Muscle of leg (tissue), 3 donors: ENCODE measurements at regions not wholly inside any gene's neighbourhood (a gene's known extent, or its start where the extent isn't known, plus 50 kb on each side); places are given as distances from the start of the nearest gene placed in this dataset.
"Not testable (repeated sequence)": the region's sequence is repeated elsewhere in the genome, so short reads cannot be mapped to it uniquely, and the experiment has no call there.

Experiments
- DNase-seq: peaks from one replicate; pipeline ENCODE4 v3.0.0; 2013
- H3K27ac ChIP-seq: one replicate; pipeline ENCODE4 v1.5.1; 2013; ENCODE audit warnings: mild to moderate bottlenecking, low read length, control low read depth
- H3K27me3 ChIP-seq: one replicate; pipeline ENCODE4 v1.6.1; 2013; ENCODE audit warnings: low read length; ENCODE audit not compliant: control insufficient read depth, insufficient read depth
- H3K36me3 ChIP-seq: one replicate; pipeline ENCODE4 v1.6.1; 2013; ENCODE audit warnings: low read length; ENCODE audit not compliant: control insufficient read depth, insufficient read depth
- H3K4me1 ChIP-seq: one replicate; pipeline ENCODE4 v1.6.1; 2013; ENCODE audit warnings: low read length; ENCODE audit not compliant: control insufficient read depth, insufficient read depth
- H3K4me3 ChIP-seq: one replicate; pipeline ENCODE4 v1.5.1; 2013; ENCODE audit warnings: low read length, control low read depth
- H3K9me3 ChIP-seq: replicated peaks from 2 replicates; pipeline ENCODE4 v1.6.1; 2013; ENCODE audit warnings: low read depth, low read length; ENCODE audit not compliant: control insufficient read depth
- WGBS: methylation state at CpG from one replicate; pipeline ENCODE4 v1.1.5; 2013; ENCODE audit warnings: missing lambda C conversion rate; ENCODE audit not compliant: insufficient coverage; 5-methylcytosine and 5-hydroxymethylcytosine counted together

DNA sequence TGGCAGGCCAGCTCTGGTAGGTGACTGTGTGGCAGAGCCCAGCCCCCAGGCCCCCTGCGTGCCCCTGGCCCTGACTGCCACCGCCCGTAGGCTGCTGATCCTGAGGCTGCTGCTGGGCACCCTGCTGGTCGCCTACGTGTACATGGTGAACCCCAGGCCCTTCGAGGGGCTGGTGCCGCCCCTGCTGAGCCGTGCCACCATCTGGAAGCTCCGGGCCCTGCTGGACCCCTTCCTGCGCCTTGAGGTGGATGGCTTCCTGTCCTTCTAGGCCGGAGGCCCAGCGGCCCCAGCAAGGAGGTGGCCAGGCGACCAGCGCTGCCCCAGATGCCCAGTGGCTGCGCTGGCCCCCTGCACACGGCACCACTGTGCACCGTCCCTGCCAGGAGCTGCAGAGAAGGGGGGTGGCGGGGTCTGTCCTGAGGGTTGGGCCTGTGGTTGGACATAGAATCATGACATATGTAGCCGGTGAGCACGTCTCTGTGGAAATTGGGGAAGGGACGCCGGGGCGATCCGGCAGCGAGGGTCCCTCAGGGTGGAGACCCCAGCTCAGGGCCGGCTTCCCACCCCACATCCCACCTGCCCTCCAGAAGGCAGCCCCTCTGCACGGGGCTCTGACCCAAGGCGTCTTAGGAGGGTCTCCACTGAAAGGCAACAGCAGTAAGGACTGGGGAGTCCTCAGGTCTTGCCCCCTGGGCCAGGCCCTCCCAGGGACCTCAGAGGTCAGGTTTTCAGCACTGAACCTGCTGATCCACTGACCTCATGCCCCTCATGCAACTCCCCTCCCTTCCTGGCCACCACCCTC, 185.4 kb downstream of the IGLL1 start:
- no peaks in the 10 kb centered on the region for H3K27me3 ChIP-seq
- no peaks in the 10 kb centered on the region for H3K9me3 ChIP-seq
- no peaks in the 10 kb centered on the region for H3K4me1 ChIP-seq
- no peak overlapping the region for H3K27ac ChIP-seq
- no peaks in the 10 kb centered on the region for H3K36me3 ChIP-seq
- no peak overlapping the region for H3K4me3 ChIP-seq
- DNase-seq: no peak
- 83% methylated on average over 24 of the region's 28 CpGs for WGBS

DNA sequence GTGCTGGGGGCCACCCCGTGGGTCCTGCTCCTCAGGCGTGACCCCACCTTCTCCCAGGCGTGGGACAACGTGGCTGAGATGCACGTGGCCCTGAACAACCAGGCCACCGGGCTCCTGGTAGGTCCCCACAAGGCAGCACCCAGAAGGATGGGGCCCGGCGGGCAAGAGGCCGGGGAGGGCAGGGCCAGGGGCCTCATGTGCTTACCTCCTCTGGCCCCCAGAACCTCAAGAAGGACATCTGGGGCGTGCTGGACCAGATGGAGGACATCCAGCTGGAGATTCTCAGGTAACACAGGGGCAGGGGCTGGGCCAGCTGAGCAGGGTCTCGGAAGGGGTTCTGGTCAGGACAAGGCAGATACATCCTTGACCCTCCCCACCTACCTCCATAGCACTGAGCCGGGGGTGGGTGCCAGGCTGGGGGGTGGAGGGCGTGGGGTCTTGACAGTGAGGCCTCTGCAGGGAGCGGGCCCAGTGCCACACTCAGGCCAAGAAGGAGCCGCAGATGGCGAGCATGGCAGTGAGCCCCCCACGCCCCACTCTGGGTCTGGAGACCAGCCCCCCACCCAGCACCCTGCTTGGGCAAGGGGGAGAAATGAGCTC, 186.3 kb downstream of the IGLL1 start:
- no peak for DNase-seq
- H3K36me3 ChIP-seq: no peaks in the 10 kb centered on the region
- no peak overlapping the region for H3K4me3 ChIP-seq
- no peaks in the 10 kb centered on the region for H3K27me3 ChIP-seq
- no peak overlapping the region for H3K27ac ChIP-seq
- H3K4me1 ChIP-seq: no peaks in the 10 kb centered on the region
- no peaks in the 10 kb centered on the region for H3K9me3 ChIP-seq
- 84% methylated on average over 12 of the region's 17 CpGs for WGBS

DNA sequence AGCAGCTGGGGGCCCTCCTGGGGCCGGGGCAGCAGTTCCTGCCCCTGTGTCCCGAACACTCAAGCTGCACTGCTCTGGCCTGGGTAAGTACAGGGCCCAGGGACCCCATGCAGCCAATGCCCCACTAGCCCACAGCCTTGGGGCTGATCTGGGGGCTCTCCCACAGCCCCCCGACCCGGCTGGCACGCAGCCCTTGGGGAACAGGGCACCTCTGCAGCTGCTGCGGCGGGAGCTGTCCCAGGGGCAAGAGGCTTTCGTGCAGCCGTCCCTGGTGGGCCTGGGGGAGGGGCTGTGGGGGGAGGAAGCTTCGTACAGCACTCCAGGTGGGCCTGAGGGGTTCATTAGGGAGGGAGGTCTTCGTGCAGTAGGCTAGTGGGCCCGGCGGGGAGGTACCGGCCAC, 186.9 kb downstream of the IGLL1 start:
- not testable (repeated sequence) for H3K4me1 ChIP-seq, H3K36me3 ChIP-seq, H3K27ac ChIP-seq, DNase-seq, H3K27me3 ChIP-seq, H3K9me3 ChIP-seq, H3K4me3 ChIP-seq
- 53% methylated on average over 6 of the region's 14 CpGs for WGBS

DNA sequence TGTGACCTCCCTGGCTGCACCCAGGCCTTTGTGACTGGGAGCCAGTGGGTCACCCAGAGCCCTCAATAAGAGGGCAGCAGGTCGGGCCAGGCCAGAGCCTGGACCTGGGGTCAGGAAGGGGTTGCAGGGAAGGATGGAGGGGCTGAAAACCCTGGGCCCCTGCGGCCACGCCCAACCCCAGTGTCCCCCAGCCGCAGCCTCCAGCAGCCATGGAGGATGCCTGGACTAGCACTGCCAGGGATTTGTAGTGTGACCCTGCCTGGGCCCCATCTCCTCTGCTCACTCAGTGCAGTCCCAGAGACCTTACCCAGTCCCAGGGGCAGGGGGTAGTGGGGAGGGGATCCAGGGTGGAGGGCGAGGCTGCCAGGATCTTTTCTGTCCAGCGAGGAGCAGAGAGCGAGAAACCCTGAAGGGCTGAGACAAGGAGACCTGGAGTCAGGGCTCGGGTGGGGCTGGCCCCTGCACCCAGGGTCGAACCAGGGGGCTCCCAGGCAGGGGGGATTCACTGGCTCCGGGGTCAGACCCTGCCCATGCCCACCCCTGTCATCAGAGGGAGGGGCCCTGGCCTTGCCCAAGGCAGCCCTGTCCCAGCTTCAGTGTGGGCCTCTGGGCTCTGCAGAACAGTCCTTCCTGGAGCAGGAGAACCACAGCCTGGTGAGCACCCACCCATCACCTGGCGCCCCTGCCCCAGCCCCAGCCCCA, 187.5 kb downstream of the IGLL1 start:
- H3K27me3 ChIP-seq: no peaks in the 10 kb centered on the region
- no peaks in the 10 kb centered on the region for H3K4me1 ChIP-seq
- DNase-seq: no peak
- H3K36me3 ChIP-seq: no peaks in the 10 kb centered on the region
- no peaks in the 10 kb centered on the region for H3K9me3 ChIP-seq
- 77% methylated on average over 7 of the region's 11 CpGs for WGBS
- no peak overlapping the region for H3K4me3 ChIP-seq
- no peak overlapping the region for H3K27ac ChIP-seq

DNA sequence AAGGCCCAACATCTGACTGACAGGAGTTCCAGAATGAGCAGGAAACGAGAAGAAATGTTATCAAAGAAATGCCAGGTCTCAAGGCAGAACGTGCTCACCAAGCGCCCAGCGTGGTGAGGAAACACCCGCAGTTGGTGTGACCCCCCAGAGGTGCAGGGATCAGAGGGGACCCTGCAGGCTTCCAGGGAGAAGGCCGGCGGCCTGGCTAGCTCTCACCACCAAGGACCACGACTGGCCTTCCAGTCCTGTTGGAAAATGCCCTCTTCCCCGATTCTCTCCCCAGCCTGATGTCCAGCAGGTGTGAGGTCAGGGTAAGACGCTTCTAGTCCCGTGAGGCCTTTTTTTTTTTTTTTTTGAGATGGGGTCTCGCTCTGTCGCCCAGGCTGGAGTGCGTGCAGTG, 189.1 kb downstream of the IGLL1 start:
- WGBS: 75% methylated on average over 7 of the region's 14 CpGs
- H3K27ac ChIP-seq: no peak overlapping the region
- DNase-seq: no peak
- no peaks in the 10 kb centered on the region for H3K9me3 ChIP-seq
- H3K27me3 ChIP-seq: no peaks in the 10 kb centered on the region
- H3K36me3 ChIP-seq: no peaks in the 10 kb centered on the region
- peaks cover 1% of the 10 kb centered on the region for H3K4me1 ChIP-seq
- no peak overlapping the region for H3K4me3 ChIP-seq

DNA sequence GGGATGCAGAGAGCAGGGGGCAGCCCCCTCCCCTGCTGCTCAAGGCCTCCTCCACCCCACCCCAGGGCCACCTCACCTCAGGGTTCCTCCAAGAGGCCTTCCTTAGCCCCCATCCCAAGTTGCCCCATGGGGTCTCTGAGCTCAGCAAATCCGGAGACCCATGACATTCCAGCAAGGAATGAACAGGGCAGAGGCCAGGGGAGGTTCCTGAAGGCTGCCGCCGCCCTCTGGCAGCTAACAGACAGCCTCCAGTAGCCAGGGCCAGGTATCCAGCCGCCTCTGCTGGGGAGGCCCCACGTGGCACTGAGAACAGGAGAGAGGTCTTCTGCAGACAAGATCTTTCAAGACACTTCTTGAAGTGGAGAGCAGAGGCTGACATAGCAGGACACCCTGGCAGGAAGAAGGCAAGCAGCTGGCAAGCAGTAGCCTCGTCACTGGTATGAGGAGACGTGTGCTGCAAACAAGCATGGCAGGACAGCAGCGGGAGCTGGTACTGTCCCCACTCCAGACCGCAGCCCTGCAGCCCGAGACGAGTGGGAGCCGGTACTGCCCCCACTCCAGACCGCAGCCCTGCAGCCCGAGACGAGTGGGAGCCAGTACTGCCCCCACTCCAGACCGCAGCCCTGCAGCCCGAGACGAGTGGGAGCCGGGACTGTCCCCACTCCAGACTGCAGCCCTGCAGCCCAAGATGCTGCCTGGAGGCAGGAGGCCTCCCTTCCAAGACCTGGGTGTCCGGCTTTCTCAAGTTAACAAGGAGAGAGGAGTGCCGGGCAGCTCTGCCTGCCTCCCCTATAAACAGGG, 190.6 kb downstream of the IGLL1 start:
- 53% methylated on average over 18 of the region's 21 CpGs for WGBS
- no peak overlapping the region for H3K4me3 ChIP-seq
- no peaks in the 10 kb centered on the region for H3K9me3 ChIP-seq
- no peaks in the 10 kb centered on the region for H3K27me3 ChIP-seq
- peaks cover 14% of the 10 kb centered on the region for H3K4me1 ChIP-seq
- H3K27ac ChIP-seq: no peak overlapping the region
- DNase-seq: no peak
- H3K36me3 ChIP-seq: no peaks in the 10 kb centered on the region

DNA sequence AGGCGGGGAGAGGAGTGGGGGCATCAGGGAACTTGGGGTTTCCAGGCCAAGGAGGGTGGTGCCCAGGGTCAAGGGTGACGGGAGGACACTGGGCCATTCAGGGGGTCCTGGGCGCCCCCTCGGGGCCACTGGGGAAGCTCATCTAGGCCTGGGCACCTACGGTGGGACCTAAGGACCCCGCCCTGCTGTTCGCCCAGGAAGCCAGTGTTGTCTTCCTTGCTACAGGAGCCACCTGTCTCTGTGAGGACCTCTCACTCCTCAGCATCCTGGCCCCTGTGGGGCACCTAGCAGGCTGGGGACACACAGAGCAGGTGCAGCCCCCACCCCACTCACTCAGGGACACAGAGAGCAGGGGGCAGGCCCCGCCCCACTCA, 191.6 kb downstream of the IGLL1 start:
- Histone ChIP-seq H3K27ac (no peak overlapping the region), H3K36me3 (no peaks in the 10 kb centered on the region), H3K9me3 (no peaks in the 10 kb centered on the region), H3K4me3 (no peak overlapping the region), H3K27me3 (no peaks in the 10 kb centered on the region), H3K4me1 (peaks cover 23% of the 10 kb centered on the region)
- DNase-seq: no peak
- WGBS: 90% methylated on average over 6 of the region's 8 CpGs

DNA sequence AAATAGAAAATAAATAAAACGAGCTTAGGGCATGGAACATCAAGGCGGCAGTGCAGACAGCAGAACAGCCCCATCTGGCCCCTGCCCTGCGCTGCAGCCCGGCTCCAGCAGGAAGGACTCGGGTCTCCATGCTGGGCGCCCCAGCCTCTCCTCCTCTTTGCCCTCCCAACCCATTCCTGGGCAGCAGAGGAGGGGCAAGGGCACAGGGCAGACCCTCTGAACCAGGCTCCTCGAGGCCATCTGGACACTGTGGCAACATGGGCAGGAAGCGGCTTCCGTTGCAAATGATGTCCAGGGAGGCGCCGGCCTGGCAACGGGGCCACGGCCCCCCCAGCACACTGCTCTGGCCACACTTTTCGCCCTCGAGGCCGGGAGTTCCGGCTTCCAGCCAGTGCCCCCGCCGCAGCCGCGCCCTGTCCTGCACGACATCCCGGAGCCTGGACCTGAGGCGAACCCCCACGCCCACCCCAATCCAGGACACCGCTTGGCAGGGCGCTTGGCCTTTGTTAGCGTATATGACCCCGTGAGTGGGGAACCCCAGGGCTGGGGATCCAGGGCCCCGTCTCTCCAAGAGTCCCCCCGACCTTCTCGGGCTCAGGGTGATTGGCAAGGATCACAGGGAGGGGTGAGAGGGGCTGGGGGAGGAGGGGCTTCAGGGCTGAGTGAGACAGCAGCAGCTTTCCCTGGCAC, 192.1 kb downstream of the IGLL1 start:
- Histone ChIP-seq H3K27ac (no peak overlapping the region), H3K4me3 (no peak overlapping the region), H3K36me3 (no peaks in the 10 kb centered on the region), H3K27me3 (no peaks in the 10 kb centered on the region), H3K4me1 (peaks cover 26% of the 10 kb centered on the region), H3K9me3 (no peaks in the 10 kb centered on the region)
- WGBS: 82% methylated on average over 29 of the region's 32 CpGs
- DNase-seq: no peak

DNA sequence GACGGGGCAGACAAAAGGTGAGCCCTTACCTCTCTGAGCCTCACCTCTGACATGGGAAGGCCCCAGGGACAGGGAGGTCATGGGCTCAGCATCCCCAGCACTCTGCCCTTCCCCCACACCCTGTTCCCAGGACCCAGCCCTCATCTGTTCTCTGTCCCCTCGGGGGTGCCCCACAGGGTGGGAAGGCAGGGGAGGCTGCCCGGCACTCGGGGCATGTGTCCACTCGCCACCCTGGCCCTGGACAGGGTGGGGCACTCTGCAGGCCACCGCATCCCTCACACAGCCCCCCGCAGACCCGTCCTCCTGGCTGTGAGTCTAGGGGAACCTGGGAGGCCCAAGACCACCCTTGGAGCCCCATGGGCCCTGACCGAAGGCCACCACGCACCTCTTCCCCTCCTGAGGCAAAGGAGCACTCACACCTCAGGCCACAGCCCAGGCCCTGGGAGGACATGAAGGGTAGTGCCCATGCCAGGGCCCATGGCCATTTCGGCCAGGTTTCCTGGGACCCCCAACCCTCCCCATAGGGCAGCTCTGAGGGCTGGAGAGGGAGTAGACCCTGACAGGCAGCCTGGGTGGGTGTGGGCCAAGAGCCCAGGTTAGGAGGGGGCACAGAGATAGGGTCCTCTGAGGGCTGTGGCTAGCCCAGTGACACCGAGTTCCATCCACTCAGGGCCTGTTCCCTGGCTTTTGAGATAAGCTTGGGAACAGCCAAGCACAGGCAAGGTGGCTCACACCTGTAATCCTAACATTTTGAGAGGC, 193.1 kb downstream of the IGLL1 start:
- Histone ChIP-seq H3K9me3 (no peaks in the 10 kb centered on the region), H3K27ac (no peak overlapping the region), H3K36me3 (no peaks in the 10 kb centered on the region), H3K4me1 (peaks cover 26% of the 10 kb centered on the region), H3K4me3 (no peak overlapping the region), H3K27me3 (no peaks in the 10 kb centered on the region)
- 87% methylated on average over 11 of the region's 12 CpGs for WGBS
- no peak for DNase-seq
